DOHH2 (cell line): ENCODE measurements at regions not wholly inside any gene's neighbourhood (a gene's known extent, or its start where the extent isn't known, plus 50 kb on each side); places are given as distances from the start of the nearest gene placed in this dataset.

Experiments
- H3F3A ChIP-seq: fragments of 200-600 bp; sonication (generic), shearing (Covaris generic); 2 replicates; pipeline ENCODE4 v1.6.0; 2016; ENCODE audit warnings: antibody characterized with exemption, mild to moderate bottlenecking; ENCODE audit not compliant: control insufficient read depth, insufficient read depth
- H3K27ac ChIP-seq: fragments of 200-600 bp; sonication (generic); 2 replicates; pipeline ENCODE4 v1.5.1; 2014; ENCODE audit warnings: low read depth, mild to moderate bottlenecking, low read length, moderate library complexity
- H3K27me3 ChIP-seq: fragments of 200-600 bp; sonication (generic); 2 replicates; pipeline ENCODE4 v1.6.1; 2014; ENCODE audit warnings: mild to moderate bottlenecking, low read length, mixed read lengths; ENCODE audit not compliant: control insufficient read depth
- H3K36me3 ChIP-seq: fragments of 200-600 bp; sonication (generic); 2 replicates; pipeline ENCODE4 v1.6.1; 2014; ENCODE audit warnings: mild to moderate bottlenecking, low read length, moderate library complexity, mixed read lengths; ENCODE audit not compliant: control insufficient read depth
- H3K4me1 ChIP-seq: fragments of 200-600 bp; sonication (generic); 2 replicates; pipeline ENCODE4 v1.6.1; 2014; ENCODE audit warnings: mild to moderate bottlenecking, low read length, mixed read lengths; ENCODE audit not compliant: control insufficient read depth
- H3K4me2 ChIP-seq: fragments of 200-600 bp; sonication (generic); 2 replicates; pipeline ENCODE4 v1.6.0; 2014; ENCODE audit warnings: mild to moderate bottlenecking, low read length, moderate library complexity
- H3K4me3 ChIP-seq: fragments of 200-600 bp; sonication (generic); 2 replicates; pipeline ENCODE4 v1.5.1; 2014; ENCODE audit warnings: mild to moderate bottlenecking, low read length, mixed read lengths
- H3K79me2 ChIP-seq: fragments of 200-600 bp; sonication (generic); 2 replicates; pipeline ENCODE4 v1.6.1; 2014; ENCODE audit warnings: mild to moderate bottlenecking, low read length, mixed read lengths; ENCODE audit not compliant: control insufficient read depth
- H3K9me2 ChIP-seq: fragments of 200-600 bp; sonication (generic); replicated peaks from 2 replicates; pipeline ENCODE4 v1.6.1; 2014; ENCODE audit warnings: mild to moderate bottlenecking, low read length, mixed read lengths; ENCODE audit not compliant: control insufficient read depth
- H3K9me3 ChIP-seq: fragments of 200-600 bp; sonication (generic); 2 replicates; pipeline ENCODE4 v1.6.1; 2014; ENCODE audit warnings: antibody characterized with exemption, low read length, mixed read lengths; ENCODE audit not compliant: control insufficient read depth, insufficient read depth
- H4K20me1 ChIP-seq: fragments of 200-600 bp; sonication (generic); 2 replicates; pipeline ENCODE4 v1.6.0; 2014; ENCODE audit warnings: low read depth, mild to moderate bottlenecking, antibody characterized with exemption, low read length, moderate library complexity; ENCODE audit not compliant: control insufficient read depth, insufficient read depth
- EZH2phosphoT487 ChIP-seq: fragments of 200-600 bp; sonication (generic); IDR thresholded peaks from 2 replicates; pipeline ENCODE4 v1.6.1; 2017; ENCODE audit warnings: borderline replicate concordance, mild to moderate bottlenecking, antibody characterized with exemption, low read length, moderate library complexity, mixed read lengths
- TF ChIP-seq, protein P1 (sequence below): fragments of 200-600 bp; sonication (generic); IDR thresholded peaks from one replicate; pipeline ENCODE4 v1.5.1; 2014; ENCODE audit warnings: antibody characterized with exemption, mild to moderate bottlenecking, low read depth, low read length; ENCODE audit not compliant: poor library complexity, severe bottlenecking

DNA sequence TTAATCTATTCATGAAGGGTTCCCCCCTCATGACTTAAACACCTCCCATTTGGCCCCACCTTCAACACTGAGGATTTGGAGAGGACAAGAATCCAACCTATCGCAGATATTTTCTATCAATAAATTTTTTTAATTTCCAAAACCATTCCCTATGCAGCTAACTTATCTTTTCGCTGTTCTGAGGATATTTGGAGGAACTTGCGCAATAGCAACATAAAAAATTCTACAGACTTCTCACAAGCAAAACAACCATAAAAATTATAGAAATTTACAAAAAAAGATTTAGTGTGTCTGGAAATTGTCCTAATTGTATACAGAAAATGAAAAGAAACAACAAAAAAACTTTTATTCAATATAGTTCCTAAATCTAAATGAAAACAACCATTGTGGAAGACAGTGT, 1472.7 kb upstream of the ZEB2 start:
- Histone ChIP-seq H3K27me3 (no peaks in the 10 kb centered on the region), H3K4me1 (no peaks in the 10 kb centered on the region), H3F3A (no peaks in the 10 kb centered on the region), H3K9me2 (no peaks in the 10 kb centered on the region), H3K27ac (no peak overlapping the region), H3K4me2 (no peak overlapping the region), H3K36me3 (no peaks in the 10 kb centered on the region), H3K9me3 (peaks cover 5% of the 10 kb centered on the region; the same call in 1 of the 2 replicates), H4K20me1 (no peaks in the 10 kb centered on the region), H3K79me2 (no peaks in the 10 kb centered on the region), H3K4me3 (no peak overlapping the region)
- TF ChIP-seq, protein P1, sequence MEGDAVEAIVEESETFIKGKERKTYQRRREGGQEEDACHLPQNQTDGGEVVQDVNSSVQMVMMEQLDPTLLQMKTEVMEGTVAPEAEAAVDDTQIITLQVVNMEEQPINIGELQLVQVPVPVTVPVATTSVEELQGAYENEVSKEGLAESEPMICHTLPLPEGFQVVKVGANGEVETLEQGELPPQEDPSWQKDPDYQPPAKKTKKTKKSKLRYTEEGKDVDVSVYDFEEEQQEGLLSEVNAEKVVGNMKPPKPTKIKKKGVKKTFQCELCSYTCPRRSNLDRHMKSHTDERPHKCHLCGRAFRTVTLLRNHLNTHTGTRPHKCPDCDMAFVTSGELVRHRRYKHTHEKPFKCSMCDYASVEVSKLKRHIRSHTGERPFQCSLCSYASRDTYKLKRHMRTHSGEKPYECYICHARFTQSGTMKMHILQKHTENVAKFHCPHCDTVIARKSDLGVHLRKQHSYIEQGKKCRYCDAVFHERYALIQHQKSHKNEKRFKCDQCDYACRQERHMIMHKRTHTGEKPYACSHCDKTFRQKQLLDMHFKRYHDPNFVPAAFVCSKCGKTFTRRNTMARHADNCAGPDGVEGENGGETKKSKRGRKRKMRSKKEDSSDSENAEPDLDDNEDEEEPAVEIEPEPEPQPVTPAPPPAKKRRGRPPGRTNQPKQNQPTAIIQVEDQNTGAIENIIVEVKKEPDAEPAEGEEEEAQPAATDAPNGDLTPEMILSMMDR, result no peak
- TF ChIP-seq EZH2phosphoT487, result no peak

DNA sequence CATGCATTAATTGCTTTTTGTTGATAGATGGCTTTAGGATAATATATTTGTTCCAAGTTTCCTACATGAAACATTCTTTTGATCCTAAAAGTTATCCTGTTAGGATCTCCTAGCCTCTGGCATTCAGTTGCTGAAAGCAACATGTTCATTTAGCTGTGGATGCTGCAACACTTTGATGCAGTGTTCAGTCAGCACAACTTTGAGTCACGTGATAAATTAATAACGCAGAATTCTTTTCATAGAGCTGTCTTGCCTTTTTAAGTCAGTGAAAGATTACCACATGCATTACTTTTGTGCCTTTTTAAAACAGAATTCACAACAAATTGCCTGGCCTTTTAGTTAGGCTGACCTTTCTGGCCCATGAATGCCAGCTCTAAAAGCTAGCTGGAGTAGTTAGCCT, 1467.9 kb upstream of the ZEB2 start:
- Histone ChIP-seq H3K4me2 (no peak overlapping the region), H3K4me3 (no peak overlapping the region), H3K9me3 (no peaks in the 10 kb centered on the region), H3K79me2 (no peaks in the 10 kb centered on the region), H3K9me2 (no peaks in the 10 kb centered on the region), H3K27me3 (no peaks in the 10 kb centered on the region), H3K36me3 (no peaks in the 10 kb centered on the region), H3F3A (no peaks in the 10 kb centered on the region), H4K20me1 (no peaks in the 10 kb centered on the region), H3K4me1 (no peaks in the 10 kb centered on the region), H3K27ac (no peak overlapping the region)
- no peak for TF ChIP-seq EZH2phosphoT487
- TF ChIP-seq, protein P1, result no peak

DNA sequence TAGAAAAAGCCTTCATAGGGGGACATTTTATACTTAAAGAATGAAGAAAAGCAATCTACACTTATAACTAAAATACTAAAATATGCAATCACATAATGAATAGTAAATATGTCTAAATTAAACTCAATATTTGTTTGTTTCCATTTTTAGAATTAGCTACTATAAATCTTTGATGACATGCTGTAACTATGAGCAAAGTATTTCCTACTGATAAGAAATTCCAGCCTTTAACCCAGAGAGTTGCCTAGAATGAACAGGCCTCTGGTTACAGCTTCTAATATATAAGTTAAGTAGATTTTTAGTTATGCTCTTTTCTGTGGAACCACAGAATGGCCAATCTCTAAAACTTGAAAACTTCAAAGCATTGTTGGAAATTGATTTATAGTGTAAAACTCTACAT, 1465.6 kb upstream of the ZEB2 start:
- Histone ChIP-seq H3K9me3 (no peaks in the 10 kb centered on the region), H3F3A (no peaks in the 10 kb centered on the region), H3K27me3 (no peaks in the 10 kb centered on the region), H3K4me3 (no peak overlapping the region), H3K9me2 (no peaks in the 10 kb centered on the region), H3K4me2 (no peak overlapping the region), H3K27ac (no peak overlapping the region), H3K4me1 (no peaks in the 10 kb centered on the region), H3K79me2 (no peaks in the 10 kb centered on the region), H3K36me3 (no peaks in the 10 kb centered on the region), H4K20me1 (no peaks in the 10 kb centered on the region)
- TF ChIP-seq EZH2phosphoT487, result no peak
- TF ChIP-seq, protein P1, result no peak

DNA sequence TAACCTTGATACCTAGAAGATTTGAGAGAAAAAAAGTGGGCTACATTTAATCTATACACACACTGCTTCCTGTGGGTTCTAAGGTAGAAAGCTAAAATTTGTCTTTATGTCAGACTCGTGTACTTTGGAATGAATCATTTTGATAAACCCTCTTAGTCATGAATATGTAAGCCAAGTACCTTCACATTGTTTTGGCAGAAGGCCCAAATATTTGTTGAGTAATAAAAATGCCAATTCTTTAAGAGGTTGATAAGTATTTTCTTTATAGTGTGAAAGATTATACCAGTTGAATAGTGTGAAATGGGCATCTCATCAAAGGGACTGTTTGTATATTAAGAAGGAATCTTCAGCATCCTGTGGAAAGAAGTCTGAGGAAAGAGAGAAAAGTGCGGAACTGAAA, 1464.7 kb upstream of the ZEB2 start:
- no peaks in the 10 kb centered on the region for H3K36me3 ChIP-seq
- no peak overlapping the region for H3K4me2 ChIP-seq
- H3K27me3 ChIP-seq, result no peaks in the 10 kb centered on the region

More for the DNA sequence above, 1464.7 kb upstream of the ZEB2 start:
- no peaks in the 10 kb centered on the region for H3K4me1 ChIP-seq
- H3K9me2 ChIP-seq, result no peaks in the 10 kb centered on the region
- TF ChIP-seq, protein P1, result no peak
- TF ChIP-seq EZH2phosphoT487, result no peak
- H3F3A ChIP-seq, result no peaks in the 10 kb centered on the region
- no peaks in the 10 kb centered on the region for H3K9me3 ChIP-seq
- H3K4me3 ChIP-seq, result no peak overlapping the region
- H3K27ac ChIP-seq, result no peak overlapping the region
- H3K79me2 ChIP-seq, result no peaks in the 10 kb centered on the region
- H4K20me1 ChIP-seq, result no peaks in the 10 kb centered on the region
